ENCODE measurements at regions not wholly inside any gene's neighbourhood (a gene's known extent, or its start where the extent isn't known, plus 50 kb on each side); places are given as distances from the start of the nearest gene placed in this dataset.

- TF ChIP-seq CTCF (IDR thresholded peaks at IDR 0.05) (no peak), POLR2A (IDR thresholded peaks at IDR 0.05) (no peak)
Measured at GRCh38 chr13:89382981-89383380, 1711.8 kb downstream of the SLITRK5 start.

Data from esophagus squamous epithelium (tissue), 4 donors.